GM12891 (cell line): ENCODE measurements at regions not wholly inside any gene's neighbourhood (a gene's known extent, or its start where the extent isn't known, plus 50 kb on each side); places are given as distances from the start of the nearest gene placed in this dataset.

Experiments
- POLR2A ChIP-seq: IDR thresholded peaks from 2 replicates; pipeline ENCODE4 v1.6.1; 2011; ENCODE audit warnings: low read depth, low read length, control low read depth
- POLR2AphosphoS5 ChIP-seq: IDR thresholded peaks from 2 replicates; pipeline ENCODE4 v1.6.1; 2011; ENCODE audit warnings: low read depth, low read length, control low read depth
- TAF1 ChIP-seq: IDR thresholded peaks from 2 replicates; pipeline ENCODE4 v1.6.1; 2011; ENCODE audit warnings: low read depth, low read length, control low read depth

DNA sequence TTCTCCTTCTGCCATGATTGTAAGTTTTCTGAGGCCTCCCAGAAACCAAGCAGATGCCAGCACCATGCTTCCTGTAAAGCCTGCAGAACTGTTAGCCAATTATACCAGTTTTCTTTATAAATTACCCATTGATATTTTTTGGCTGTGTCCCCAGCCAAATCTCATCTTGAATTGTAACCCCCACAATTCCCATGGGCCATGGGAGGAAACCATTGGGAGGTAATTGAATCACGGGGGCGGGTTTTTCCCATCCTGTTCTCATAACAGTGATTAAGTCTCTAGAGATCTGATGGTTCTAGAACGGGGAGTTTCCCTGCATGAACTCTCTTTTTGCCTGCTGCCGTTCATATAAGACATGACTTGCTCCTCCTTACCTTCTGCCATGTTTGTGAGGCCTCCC, 788.5 kb downstream of the C6orf118 start:
- no peak for TF ChIP-seq POLR2AphosphoS5
- TF ChIP-seq TAF1: no peak
- no peak for TF ChIP-seq POLR2A
